Esophagus (tissue), 2 donors: ENCODE measurements at regions not wholly inside any gene's neighbourhood (a gene's known extent, or its start where the extent isn't known, plus 50 kb on each side); places are given as distances from the start of the nearest gene placed in this dataset.
"Not testable (repeated sequence)": the region's sequence is repeated elsewhere in the genome, so short reads cannot be mapped to it uniquely, and the experiment has no call there.

Source experiments
- H3K27ac ChIP-seq, 2 donors: one replicate each; pipeline ENCODE4 v1.5.1; 2013; ENCODE audit warnings: low read depth in 2 of 2, mild to moderate bottlenecking in 2 of 2, inconsistent platforms in 1 of 2, low read length in 1 of 2, moderate library complexity in 1 of 2
- H3K27me3 ChIP-seq, 2 donors: one replicate each; pipeline ENCODE4 v1.6.1; 2013; ENCODE audit warnings: low read length in 2 of 2, control low read depth in 1 of 2, mild to moderate bottlenecking in 1 of 2; ENCODE audit not compliant: insufficient read depth in 2 of 2, control insufficient read depth in 1 of 2
- H3K36me3 ChIP-seq, 2 donors: one replicate each; pipeline ENCODE4 v1.6.1; 2013; ENCODE audit warnings: low read length in 1 of 2; ENCODE audit not compliant: control insufficient read depth in 2 of 2, insufficient read depth in 2 of 2
- H3K4me1 ChIP-seq, 2 donors: one replicate each; pipeline ENCODE4 v1.6.1; 2013; ENCODE audit warnings: low read length in 1 of 2; ENCODE audit not compliant: control insufficient read depth in 2 of 2, insufficient read depth in 2 of 2
- H3K4me3 ChIP-seq, 2 donors: one replicate each; pipeline ENCODE4 v1.5.1; 2013; ENCODE audit warnings: low read length in 2 of 2, mild to moderate bottlenecking in 2 of 2, low read depth in 1 of 2, moderate library complexity in 1 of 2
- H3K9me3 ChIP-seq, 2 donors: one replicate each; pipeline ENCODE4 v1.6.1; 2013; ENCODE audit warnings: mild to moderate bottlenecking in 2 of 2, low read depth in 1 of 2, low read length in 1 of 2, moderate library complexity in 1 of 2; ENCODE audit not compliant: control insufficient read depth in 2 of 2, insufficient read depth in 1 of 2
- whole genome bisulfite sequencing, 2 donors: extraction: QIAGEN DNeasy Blood & Tissue Kit; methylation state at CpG; one replicate each; pipeline ENCODE4 v1.1.7; 2013; 5-methylcytosine and 5-hydroxymethylcytosine counted together
- donor health status: healthy with polysubstance abuse.
- donor health status: Bipolar disorder and iron deficiency.

- not testable (repeated sequence) for H3K27ac ChIP-seq, H3K9me3 ChIP-seq, H3K27me3 ChIP-seq, H3K4me1 ChIP-seq, H3K4me3 ChIP-seq, H3K36me3 ChIP-seq
- 91 to 94% methylated on average over 27 to 33 of the region's 33 CpGs for WGBS, 2 donors
Measured at GRCh38 chr7:63748571-63749302, 249.9 kb upstream of the ZNF722 start.

- H3K4me1 ChIP-seq, H3K9me3 ChIP-seq, H3K27me3 ChIP-seq, H3K27ac ChIP-seq, H3K36me3 ChIP-seq, H3K4me3 ChIP-seq: not testable (repeated sequence)
- WGBS, 2 donors: 87 to 91% methylated on average over 3 to 13 of the region's 18 CpGs
Measured at GRCh38 chr7:63752446-63752845, 246.2 kb upstream of the ZNF722 start.

- not testable (repeated sequence) for H3K27ac ChIP-seq, H3K4me1 ChIP-seq, H3K9me3 ChIP-seq, H3K27me3 ChIP-seq, H3K36me3 ChIP-seq, H3K4me3 ChIP-seq
- 76% methylated on average over 2 of the region's 22 CpGs; no CpG with 5 or more reads in 1 of the 2 donors for WGBS, 2 donors
Measured at GRCh38 chr7:63753160-63753559, 245.5 kb upstream of the ZNF722 start.

GRCh38 chr7:63760202-63760601, 238.4 kb upstream of the ZNF722 start:
- not testable (repeated sequence) for H3K9me3 ChIP-seq, H3K27me3 ChIP-seq, H3K36me3 ChIP-seq, H3K4me3 ChIP-seq, H3K4me1 ChIP-seq, H3K27ac ChIP-seq
- 92 to 100% methylated on average over 11 to 15 of the region's 29 CpGs for WGBS, 2 donors

DNA sequence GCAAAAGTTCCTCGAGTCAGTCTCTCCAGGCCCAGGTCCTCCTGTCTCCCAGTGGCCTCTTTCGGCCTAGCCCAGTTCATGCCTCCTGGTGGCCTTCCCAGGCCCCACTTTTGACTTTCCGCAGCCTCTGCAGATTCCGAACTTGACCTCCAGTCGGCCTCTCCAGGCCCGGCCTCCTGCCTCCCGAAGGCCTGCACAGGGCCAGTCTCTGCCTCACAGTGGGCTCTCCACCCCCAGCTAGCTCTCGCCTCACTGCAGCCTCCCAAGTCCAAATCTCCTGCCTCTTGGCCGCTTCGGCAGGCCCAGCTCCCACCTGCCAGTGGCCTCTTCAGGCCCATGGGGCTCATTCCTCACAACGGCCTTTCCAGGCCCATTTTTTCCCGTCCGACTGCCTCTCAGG, 233.1 kb upstream of the ZNF722 start:
- H3K36me3 ChIP-seq, H3K27ac ChIP-seq, H3K4me1 ChIP-seq, H3K27me3 ChIP-seq, H3K4me3 ChIP-seq, H3K9me3 ChIP-seq: not testable (repeated sequence)
- 88 to 89% methylated on average over 13 of the region's 13 CpGs for WGBS, 2 donors

- H3K4me3 ChIP-seq, H3K27me3 ChIP-seq, H3K36me3 ChIP-seq, H3K27ac ChIP-seq, H3K9me3 ChIP-seq, H3K4me1 ChIP-seq: not testable (repeated sequence)
- WGBS, 2 donors: 93% methylated on average over 23 of the region's 23 CpGs
Measured at GRCh38 chr7:63766197-63766596, 232.5 kb upstream of the ZNF722 start.

GRCh38 chr7:63770162-63770561, 228.5 kb upstream of the ZNF722 start:
- H3K27me3 ChIP-seq, H3K4me1 ChIP-seq, H3K9me3 ChIP-seq, H3K36me3 ChIP-seq, H3K4me3 ChIP-seq, H3K27ac ChIP-seq: not testable (repeated sequence)
- 64 to 74% methylated on average over 10 of the region's 10 CpGs for WGBS, 2 donors

DNA sequence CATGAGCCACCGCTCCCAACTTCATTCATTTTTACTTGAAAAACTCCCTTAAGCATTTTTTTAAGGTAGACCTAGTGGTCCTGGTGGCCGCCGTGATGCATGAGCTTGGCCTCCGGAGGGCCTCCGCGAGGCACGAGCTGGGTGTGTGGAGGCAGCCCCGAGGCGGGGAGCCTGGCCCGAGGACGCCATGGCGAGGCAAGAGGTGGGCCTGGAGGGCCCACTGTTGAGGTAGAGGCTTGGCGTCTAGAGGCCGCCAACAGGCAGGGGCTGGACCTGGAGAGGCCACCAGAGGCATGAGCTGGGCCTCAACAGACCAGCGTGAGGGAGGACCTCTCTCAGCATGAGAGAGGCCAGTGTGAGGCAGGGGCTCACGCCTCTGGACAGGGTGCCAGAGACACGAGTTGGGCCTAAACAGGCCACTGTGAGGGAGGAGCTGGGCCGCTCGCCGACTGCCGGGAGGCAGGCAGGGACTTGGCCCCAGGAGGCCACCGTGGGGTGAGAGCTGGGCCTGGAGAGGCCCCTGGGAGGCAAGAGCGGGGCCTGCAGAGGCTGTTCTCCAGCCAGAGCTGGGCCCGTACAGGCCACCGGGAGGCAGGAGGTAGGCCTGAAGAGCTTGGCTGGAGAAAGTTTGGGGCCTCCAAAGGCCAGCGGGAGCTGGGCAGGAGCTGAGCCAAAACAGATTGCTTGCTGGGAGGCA, 227.1 kb upstream of the ZNF722 start:
- WGBS, 2 donors: 85 to 87% methylated on average over 24 to 25 of the region's 26 CpGs

DNA sequence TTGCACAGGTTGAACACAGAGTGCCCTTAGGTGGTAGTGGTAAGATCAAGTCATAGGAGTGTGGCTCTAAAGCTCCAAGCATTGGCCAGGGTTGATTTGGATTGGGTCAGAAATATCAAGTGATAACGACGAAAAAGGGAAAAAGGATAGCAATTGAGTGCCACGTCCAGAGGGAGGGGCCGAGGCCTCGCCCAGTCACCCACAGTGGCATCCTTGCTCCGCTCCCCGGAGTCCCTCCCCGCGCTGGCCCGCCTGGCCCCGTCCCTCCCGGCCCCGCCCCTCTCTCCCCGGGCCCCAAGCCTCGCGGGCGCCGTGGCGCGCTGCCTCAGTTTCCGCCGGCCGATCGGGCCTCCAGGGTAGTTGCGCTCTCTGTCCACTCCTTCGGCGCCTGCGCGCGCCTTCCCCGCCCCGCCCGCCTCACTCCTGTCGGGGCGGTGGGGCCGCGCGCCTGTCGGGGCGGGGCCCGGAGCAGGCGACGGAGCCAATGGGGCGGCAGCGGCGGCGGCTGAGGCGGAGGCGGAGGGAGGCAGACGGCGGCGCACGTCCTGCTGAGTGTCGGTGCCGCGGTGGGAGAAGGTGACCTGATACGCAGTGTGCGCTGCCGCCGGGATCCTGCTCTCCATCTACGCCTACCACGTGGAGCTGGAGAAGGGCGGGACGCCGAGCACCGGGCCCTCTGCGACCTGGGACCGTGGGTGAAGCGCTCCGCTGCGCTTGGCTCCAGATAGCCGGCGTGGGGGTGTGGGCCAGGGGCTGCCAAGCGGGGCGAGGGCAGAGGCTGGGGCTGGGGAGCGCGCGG, 209.1 kb upstream of the ZNF722 start:
- Histone ChIP-seq H3K4me1 (no peaks in the 10 kb centered on the region), H3K27ac (peak overlapping the region; percentile 11 to 55), H3K9me3 (peaks cover 0 to 8% of the 10 kb centered on the region in 2 donors), H3K27me3 (no peaks in the 10 kb centered on the region), H3K4me3 (peak overlapping the region; percentile 36 to 62), H3K36me3 (no peaks in the 10 kb centered on the region)
- 28 to 31% methylated on average over 41 to 78 of the region's 78 CpGs for WGBS, 2 donors

More for the DNA sequence above, 227.1 kb upstream of the ZNF722 start:
- not testable (repeated sequence) for H3K36me3 ChIP-seq, H3K4me1 ChIP-seq, H3K9me3 ChIP-seq, H3K27me3 ChIP-seq, H3K27ac ChIP-seq, H3K4me3 ChIP-seq
